ENCODE measurements at regions not wholly inside any gene's neighbourhood (a gene's known extent, or its start where the extent isn't known, plus 50 kb on each side); places are given as distances from the start of the nearest gene placed in this dataset.
A peak's percentile ranks its signal among the peaks of the same experiment; 100 is the strongest.

DNA sequence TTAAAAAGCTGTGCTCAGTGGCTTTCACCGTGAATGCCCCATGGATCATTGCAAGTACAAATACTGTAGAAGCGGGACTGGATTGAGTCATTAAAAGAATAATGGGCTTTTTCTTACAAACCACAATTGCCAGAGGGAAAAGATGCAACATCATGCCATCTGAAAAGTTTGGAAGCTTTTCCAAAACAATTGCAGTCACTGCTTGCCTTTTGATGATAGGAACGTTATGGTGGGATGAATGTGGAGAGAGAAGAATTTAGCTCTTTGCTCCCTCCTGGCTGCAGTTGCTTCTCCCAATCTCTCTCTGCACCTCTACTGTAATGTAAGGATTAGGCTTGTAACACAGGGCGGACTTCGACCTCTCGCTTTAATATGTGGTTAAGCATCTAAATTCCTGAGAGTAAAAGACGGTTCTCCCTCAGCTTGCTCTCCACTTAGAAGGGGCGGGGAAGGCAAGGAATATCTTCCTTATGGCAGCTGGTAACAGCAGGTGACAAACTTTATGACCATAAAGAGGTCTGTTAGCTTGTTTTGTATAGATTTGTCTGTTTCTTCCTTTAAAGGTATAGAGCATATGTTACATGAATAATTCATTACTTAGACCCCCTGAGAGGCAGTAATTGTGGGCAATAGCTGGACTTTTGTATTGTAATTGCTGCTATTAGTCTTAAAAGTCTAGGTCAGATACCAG is 376.1 kb downstream of the UTRN start (continued):
- TF ChIP-seq ZNF18 (CRISPR knock-in tag; IDR thresholded peaks at IDR 0.05; ENCODE audit: insufficient replicate concordance) (no peak), DMTF1 (CRISPR knock-in tag; IDR thresholded peaks at IDR 0.05) (no peak), HNRNPL (IDR thresholded peaks at IDR 0.05; ENCODE audit: low read depth, low read length) (no peak), ZNF629 (CRISPR knock-in tag; conservative IDR thresholded peaks at IDR 0.05) (0 out of 2 replicates have a peak, but pooled peaks have one; percentile 17), SAP130 (CRISPR knock-in tag; IDR thresholded peaks at IDR 0.05; ENCODE audit: low read depth) (peak; percentile 45; the same call in 1 of the 2 replicates), ZNF720 (CRISPR knock-in tag; IDR thresholded peaks at IDR 0.05) (no peak), PPARG (CRISPR knock-in tag; conservative IDR thresholded peaks at IDR 0.05) (peak; percentile 29; the same call in 1 of the 2 replicates), NR2F1 (CRISPR knock-in tag; IDR thresholded peaks at IDR 0.05) (no peak), REL (CRISPR knock-in tag; conservative IDR thresholded peaks at IDR 0.05) (no peak), SMARCE1 (IDR thresholded peaks at IDR 0.05; ENCODE audit: borderline replicate concordance) (no peak), ZBTB1 (CRISPR knock-in tag; IDR thresholded peaks at IDR 0.05; ENCODE audit: borderline replicate concordance) (no peak), NR2C2 (CRISPR knock-in tag; IDR thresholded peaks at IDR 0.05; ENCODE audit: borderline replicate concordance) (no peak), FOXA1 (IDR thresholded peaks at IDR 0.05) (no peak), FOXA1 (CRISPR knock-in tag; IDR thresholded peaks at IDR 0.05) (peak; percentile 29; the same call in 1 of the 2 replicates), TFAP4 (IDR thresholded peaks at IDR 0.05; ENCODE audit: borderline replicate concordance, low read depth) (no peak), FOXK1 (CRISPR knock-in tag; IDR thresholded peaks at IDR 0.05; ENCODE audit: borderline replicate concordance, low read depth) (no peak), FOXA3 (CRISPR knock-in tag; IDR thresholded peaks at IDR 0.05) (peak; percentile 53), ZC3H13 (CRISPR knock-in tag; IDR thresholded peaks at IDR 0.05) (no peak), ELF4 (CRISPR knock-in tag; IDR thresholded peaks at IDR 0.05; ENCODE audit: borderline replicate concordance) (no peak), KLF11 (CRISPR knock-in tag; IDR thresholded peaks at IDR 0.05) (no peak), MEF2D (CRISPR knock-in tag; IDR thresholded peaks at IDR 0.05) (no peak), ZNF234 (CRISPR knock-in tag; conservative IDR thresholded peaks at IDR 0.05) (no peak)
- TF ChIP-seq, protein P1, sequence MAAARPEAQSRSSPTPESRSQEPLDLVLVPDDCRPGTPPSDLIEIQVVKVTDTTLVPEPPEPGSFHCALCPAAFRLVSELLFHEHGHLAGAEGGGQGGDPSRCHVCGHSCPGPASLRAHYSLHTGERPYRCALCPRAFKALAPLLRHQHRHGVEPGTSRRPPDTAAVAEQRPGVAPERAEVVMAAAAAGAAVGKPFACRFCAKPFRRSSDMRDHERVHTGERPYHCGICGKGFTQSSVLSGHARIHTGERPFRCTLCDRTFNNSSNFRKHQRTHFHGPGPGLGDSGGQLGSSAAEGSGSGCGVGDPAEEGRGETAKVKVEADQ (CRISPR knock-in tag; IDR thresholded peaks at IDR 0.05; ENCODE audit: borderline replicate concordance) = no peak
- TF ChIP-seq, protein P2, sequence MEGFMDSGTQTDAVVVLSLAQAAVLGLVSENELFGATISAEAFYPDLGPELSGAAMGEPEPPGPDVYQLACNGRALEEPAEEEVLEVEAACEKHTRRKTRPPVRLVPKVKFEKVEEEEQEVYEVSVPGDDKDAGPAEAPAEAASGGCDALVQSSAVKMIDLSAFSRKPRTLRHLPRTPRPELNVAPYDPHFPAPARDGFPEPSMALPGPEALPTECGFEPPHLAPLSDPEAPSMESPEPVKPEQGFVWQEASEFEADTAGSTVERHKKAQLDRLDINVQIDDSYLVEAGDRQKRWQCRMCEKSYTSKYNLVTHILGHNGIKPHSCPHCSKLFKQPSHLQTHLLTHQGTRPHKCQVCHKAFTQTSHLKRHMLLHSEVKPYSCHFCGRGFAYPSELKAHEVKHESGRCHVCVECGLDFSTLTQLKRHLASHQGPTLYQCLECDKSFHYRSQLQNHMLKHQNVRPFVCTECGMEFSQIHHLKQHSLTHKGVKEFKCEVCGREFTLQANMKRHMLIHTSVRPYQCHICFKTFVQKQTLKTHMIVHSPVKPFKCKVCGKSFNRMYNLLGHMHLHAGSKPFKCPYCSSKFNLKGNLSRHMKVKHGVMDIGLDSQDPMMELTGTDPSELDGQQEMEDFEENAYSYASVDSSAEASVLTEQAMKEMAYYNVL (CRISPR knock-in tag; IDR thresholded peaks at IDR 0.05; ENCODE audit: borderline replicate concordance) = peak; percentile 63; the same call in 1 of the 2 replicates

Measured in HepG2 (cell line).